ENCODE measurements at regions not wholly inside any gene's neighbourhood (a gene's known extent, or its start where the extent isn't known, plus 50 kb on each side); places are given as distances from the start of the nearest gene placed in this dataset.

DNA sequence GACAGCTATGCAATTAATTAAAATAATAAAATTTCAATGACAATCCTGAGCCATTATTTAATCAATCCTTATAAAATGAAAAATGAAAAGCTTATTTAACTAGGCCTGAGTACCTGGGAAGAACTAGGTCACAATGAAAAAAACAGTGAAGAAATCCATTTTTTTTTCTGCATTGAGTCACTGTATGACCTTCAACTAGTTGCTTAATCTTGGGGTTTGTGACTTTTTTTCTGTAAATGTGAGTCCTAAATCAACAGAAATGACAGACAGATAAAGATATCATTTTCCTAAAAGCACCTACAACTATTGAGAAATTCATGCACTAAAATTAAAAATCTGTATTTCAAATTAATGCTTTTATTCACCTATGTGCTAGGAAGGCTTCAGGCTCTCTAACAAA is 96.8 kb downstream of the TMEM26 start:
- no peak overlapping the region for H3K4ac ChIP-seq (ENCODE audit: low read depth, low read length)
- no peaks in the 10 kb centered on the region for H3K27me3 ChIP-seq (ENCODE audit: insufficient read depth, low read length)
- H3K14ac ChIP-seq (ENCODE audit: low read length) = no peak overlapping the region
- DNase-seq = no peak
- no peaks in the 10 kb centered on the region for H3K9me3 ChIP-seq (ENCODE audit: insufficient read depth, low read depth, low read length)
- no peak overlapping the region for H2BK12ac ChIP-seq (ENCODE audit: low read length)
- H3K4me1 ChIP-seq (ENCODE audit: control insufficient read depth in 1 of 2, insufficient read depth in 2 of 2, low read length in 2 of 2) = no peaks in the 10 kb centered on the region
- H3K4me2 ChIP-seq (ENCODE audit: low read length) = no peak overlapping the region
- H2AK5ac ChIP-seq (ENCODE audit: low read length) = no peak overlapping the region
- H3K9ac ChIP-seq (ENCODE audit: low read length) = no peak overlapping the region
- no peak overlapping the region for H4K12ac ChIP-seq (ENCODE audit: low read depth, low read length)
- no peak overlapping the region for H3K23ac ChIP-seq (ENCODE audit: low read length)
- no peaks in the 10 kb centered on the region for H3K36me3 ChIP-seq (ENCODE audit: control insufficient read depth in 1 of 2, insufficient read depth in 2 of 2, low read length in 2 of 2)
- no peak overlapping the region for H2AFZ ChIP-seq (ENCODE audit: insufficient read depth, low read length, poor library complexity)
- no peak overlapping the region for H3K27ac ChIP-seq (ENCODE audit: low read depth, low read length)
- H3K79me1 ChIP-seq (ENCODE audit: low read length) = no peaks in the 10 kb centered on the region
- H3K4me3 ChIP-seq (ENCODE audit: low read depth, low read length) = no peak overlapping the region
- no peak overlapping the region for H3K18ac ChIP-seq (ENCODE audit: low read length)
- no peaks in the 10 kb centered on the region for H3K79me2 ChIP-seq (ENCODE audit: control insufficient read depth, insufficient read depth, low read length, poor library complexity)
- no peak overlapping the region for H2BK120ac ChIP-seq (ENCODE audit: insufficient read depth, low read length, poor library complexity)
- H4K8ac ChIP-seq (ENCODE audit: low read depth, low read length) = no peak overlapping the region
- no peak overlapping the region for H4K91ac ChIP-seq (ENCODE audit: low read depth, low read length)
- no peak overlapping the region for H2BK5ac ChIP-seq (ENCODE audit: low read depth, low read length, poor library complexity)

DNA sequence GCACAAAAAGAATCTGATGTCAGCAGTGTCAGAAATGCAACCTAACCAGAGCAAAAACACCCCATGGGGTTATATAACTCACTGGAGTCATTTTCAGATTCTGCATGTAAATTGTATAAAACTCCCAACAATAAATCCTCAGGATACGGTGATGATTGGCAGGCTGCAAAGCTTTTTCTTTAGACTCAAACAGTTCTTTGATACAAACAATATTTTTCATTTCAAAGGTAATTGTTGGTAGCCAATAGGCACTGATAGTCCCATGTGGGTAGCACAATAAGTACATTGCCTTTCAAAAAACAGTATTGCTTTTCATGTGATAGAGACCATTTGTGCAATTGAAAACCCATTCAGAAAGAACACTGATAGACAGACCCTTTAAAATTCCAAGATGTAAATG is 98.0 kb downstream of the TMEM26 start:
- Histone ChIP-seq H3K27me3 (ENCODE audit: insufficient read depth, low read length) (no peaks in the 10 kb centered on the region), H3K79me1 (ENCODE audit: low read length) (no peaks in the 10 kb centered on the region), H2BK12ac (ENCODE audit: low read length) (no peak overlapping the region), H3K4me1 (ENCODE audit: control insufficient read depth in 1 of 2, insufficient read depth in 2 of 2, low read length in 2 of 2) (no peaks in the 10 kb centered on the region), H3K36me3 (ENCODE audit: control insufficient read depth in 1 of 2, insufficient read depth in 2 of 2, low read length in 2 of 2) (no peaks in the 10 kb centered on the region), H4K91ac (ENCODE audit: low read depth, low read length) (no peak overlapping the region), H3K9me3 (ENCODE audit: insufficient read depth, low read depth, low read length) (no peaks in the 10 kb centered on the region), H2AFZ (ENCODE audit: insufficient read depth, low read length, poor library complexity) (no peak overlapping the region), H2BK120ac (ENCODE audit: insufficient read depth, low read length, poor library complexity) (no peak overlapping the region), H2BK5ac (ENCODE audit: low read depth, low read length, poor library complexity) (no peak overlapping the region), H3K14ac (ENCODE audit: low read length) (no peak overlapping the region), H2AK5ac (ENCODE audit: low read length) (no peak overlapping the region), H3K23ac (ENCODE audit: low read length) (no peak overlapping the region), H4K12ac (ENCODE audit: low read depth, low read length) (no peak overlapping the region), H3K27ac (ENCODE audit: low read depth, low read length) (no peak overlapping the region), H3K9ac (ENCODE audit: low read length) (no peak overlapping the region), H3K4me2 (ENCODE audit: low read length) (no peak overlapping the region), H3K4me3 (ENCODE audit: low read depth, low read length) (no peak overlapping the region), H3K4ac (ENCODE audit: low read depth, low read length) (no peak overlapping the region), H3K18ac (ENCODE audit: low read length) (no peak overlapping the region), H3K79me2 (ENCODE audit: control insufficient read depth, insufficient read depth, low read length, poor library complexity) (no peaks in the 10 kb centered on the region), H4K8ac (ENCODE audit: low read depth, low read length) (no peak overlapping the region)
- DNase-seq = no peak
- no CpG with 5 or more reads among the region's 1 CpG for WGBS (ENCODE audit: extremely low coverage, insufficient coverage, insufficient read length)

DNA sequence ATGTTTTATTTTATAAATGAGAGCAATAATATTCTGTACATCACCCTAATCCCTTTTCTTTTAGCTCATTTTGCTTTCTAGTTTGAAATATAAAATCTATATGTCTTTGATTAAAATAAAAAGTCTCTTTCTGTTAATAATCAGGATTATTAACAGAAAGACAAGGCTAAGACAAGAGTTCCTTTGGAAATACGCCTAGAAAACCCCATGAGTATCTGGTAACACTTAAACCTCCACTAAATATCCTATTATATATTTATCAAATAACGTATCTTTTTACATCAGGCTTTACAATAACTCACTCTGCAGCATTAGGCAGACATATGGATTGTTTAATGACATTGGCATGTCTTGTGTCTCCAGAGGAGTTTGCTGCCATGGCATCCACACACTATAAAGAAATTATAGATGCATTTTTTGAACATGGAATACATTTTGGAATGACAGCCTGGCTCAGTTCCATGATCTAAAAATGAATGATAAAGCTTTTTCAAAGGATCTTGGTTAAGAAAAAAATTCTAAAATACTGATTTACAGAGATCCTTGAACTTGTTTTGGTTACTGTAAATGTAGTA is 98.7 kb downstream of the TMEM26 start:
- no CpG with 5 or more reads among the region's 2 CpGs for WGBS (ENCODE audit: extremely low coverage, insufficient coverage, insufficient read length)
- Histone ChIP-seq H3K23ac (ENCODE audit: low read length) (no peak overlapping the region), H3K9ac (ENCODE audit: low read length) (no peak overlapping the region), H2AK5ac (ENCODE audit: low read length) (no peak overlapping the region), H3K18ac (ENCODE audit: low read length) (no peak overlapping the region), H3K4me3 (ENCODE audit: low read depth, low read length) (no peak overlapping the region), H3K36me3 (ENCODE audit: control insufficient read depth in 1 of 2, insufficient read depth in 2 of 2, low read length in 2 of 2) (no peaks in the 10 kb centered on the region), H3K14ac (ENCODE audit: low read length) (no peak overlapping the region), H3K4me2 (ENCODE audit: low read length) (no peak overlapping the region), H3K79me1 (ENCODE audit: low read length) (no peaks in the 10 kb centered on the region), H3K27ac (ENCODE audit: low read depth, low read length) (no peak overlapping the region), H4K8ac (ENCODE audit: low read depth, low read length) (no peak overlapping the region), H2AFZ (ENCODE audit: insufficient read depth, low read length, poor library complexity) (no peak overlapping the region), H3K4me1 (ENCODE audit: control insufficient read depth in 1 of 2, insufficient read depth in 2 of 2, low read length in 2 of 2) (no peaks in the 10 kb centered on the region), H2BK12ac (ENCODE audit: low read length) (no peak overlapping the region), H3K9me3 (ENCODE audit: insufficient read depth, low read depth, low read length) (no peaks in the 10 kb centered on the region), H2BK120ac (ENCODE audit: insufficient read depth, low read length, poor library complexity) (no peak overlapping the region), H3K4ac (ENCODE audit: low read depth, low read length) (no peak overlapping the region), H3K79me2 (ENCODE audit: control insufficient read depth, insufficient read depth, low read length, poor library complexity) (no peaks in the 10 kb centered on the region), H2BK5ac (ENCODE audit: low read depth, low read length, poor library complexity) (no peak overlapping the region), H3K27me3 (ENCODE audit: insufficient read depth, low read length) (no peaks in the 10 kb centered on the region), H4K12ac (ENCODE audit: low read depth, low read length) (no peak overlapping the region), H4K91ac (ENCODE audit: low read depth, low read length) (no peak overlapping the region)
- DNase-seq = no peak

DNA sequence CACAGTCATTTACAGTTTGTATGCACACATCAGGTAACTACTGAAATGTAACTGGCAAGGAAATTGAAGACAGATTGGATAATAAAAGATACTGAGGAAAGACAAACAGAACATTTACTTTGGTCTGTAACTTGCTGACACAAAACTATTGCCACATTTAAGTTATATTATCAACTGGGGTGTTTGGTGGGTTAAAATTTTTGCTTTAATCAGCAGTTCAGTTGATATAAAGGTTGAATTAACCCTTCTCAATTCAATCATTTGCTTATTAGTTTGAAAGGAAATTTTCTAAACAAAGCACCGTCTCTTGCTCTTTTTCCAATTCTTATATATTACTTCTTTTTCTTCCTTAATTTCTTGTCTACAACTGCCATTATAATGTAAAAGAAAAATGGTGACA is 102.4 kb downstream of the TMEM26 start:
- Histone ChIP-seq H2AK5ac (ENCODE audit: low read length) (no peak overlapping the region), H3K27ac (ENCODE audit: low read depth, low read length) (no peak overlapping the region), H3K18ac (ENCODE audit: low read length) (no peak overlapping the region), H3K4me2 (ENCODE audit: low read length) (no peak overlapping the region), H3K9me3 (ENCODE audit: insufficient read depth, low read depth, low read length) (no peaks in the 10 kb centered on the region), H3K14ac (ENCODE audit: low read length) (no peak overlapping the region), H2BK120ac (ENCODE audit: insufficient read depth, low read length, poor library complexity) (no peak overlapping the region), H3K79me2 (ENCODE audit: control insufficient read depth, insufficient read depth, low read length, poor library complexity) (no peaks in the 10 kb centered on the region), H3K9ac (ENCODE audit: low read length) (no peak overlapping the region), H3K4ac (ENCODE audit: low read depth, low read length) (no peak overlapping the region), H3K23ac (ENCODE audit: low read length) (no peak overlapping the region), H2BK5ac (ENCODE audit: low read depth, low read length, poor library complexity) (no peak overlapping the region), H4K8ac (ENCODE audit: low read depth, low read length) (no peak overlapping the region), H3K4me1 (ENCODE audit: control insufficient read depth in 1 of 2, insufficient read depth in 2 of 2, low read length in 2 of 2) (no peaks in the 10 kb centered on the region), H3K79me1 (ENCODE audit: low read length) (no peaks in the 10 kb centered on the region), H3K4me3 (ENCODE audit: low read depth, low read length) (no peak overlapping the region), H4K91ac (ENCODE audit: low read depth, low read length) (no peak overlapping the region), H2BK12ac (ENCODE audit: low read length) (no peak overlapping the region), H2AFZ (ENCODE audit: insufficient read depth, low read length, poor library complexity) (no peak overlapping the region), H3K27me3 (ENCODE audit: insufficient read depth, low read length) (no peaks in the 10 kb centered on the region), H3K36me3 (ENCODE audit: control insufficient read depth in 1 of 2, insufficient read depth in 2 of 2, low read length in 2 of 2) (no peaks in the 10 kb centered on the region), H4K12ac (ENCODE audit: low read depth, low read length) (no peak overlapping the region)
- WGBS (ENCODE audit: extremely low coverage, insufficient coverage, insufficient read length) = no CpG with 5 or more reads among the region's 1 CpG
- DNase-seq = no peak

All from trophoblast cell (in vitro differentiated cells and primary cell).